Tibial nerve (tissue), 3 donors: ENCODE measurements at regions not wholly inside any gene's neighbourhood (a gene's known extent, or its start where the extent isn't known, plus 50 kb on each side); places are given as distances from the start of the nearest gene placed in this dataset.

Experiments used
- CTCF ChIP-seq, 5 experiments: fragments of 200-600 bp in 3 of 5; fragments of 450-650 bp in 2 of 5; sonication (generic) in 3 of 5; IDR thresholded peaks; one replicate each; pipeline ENCODE4 v1.5.1; 2016 to 2019; ENCODE audit warnings: antibody characterized with exemption in 5 of 5, mild to moderate bottlenecking in 3 of 5, moderate library complexity in 2 of 5
- POLR2A ChIP-seq, 2 donors: fragments of 450-650 bp; IDR thresholded peaks; one replicate each; pipeline ENCODE4 v1.6.1; 2017; ENCODE audit warnings: antibody characterized with exemption in 2 of 2, mild to moderate bottlenecking in 2 of 2, moderate library complexity in 2 of 2

GRCh38 chr2:4873364-4873763, 818.8 kb upstream of the SOX11 start:
- TF ChIP-seq CTCF (IDR thresholded peaks at IDR 0.05): no peak
- no peak for TF ChIP-seq POLR2A (IDR thresholded peaks at IDR 0.05)
